ENCODE measurements at regions not wholly inside any gene's neighbourhood (a gene's known extent, or its start where the extent isn't known, plus 50 kb on each side); places are given as distances from the start of the nearest gene placed in this dataset.

DNA sequence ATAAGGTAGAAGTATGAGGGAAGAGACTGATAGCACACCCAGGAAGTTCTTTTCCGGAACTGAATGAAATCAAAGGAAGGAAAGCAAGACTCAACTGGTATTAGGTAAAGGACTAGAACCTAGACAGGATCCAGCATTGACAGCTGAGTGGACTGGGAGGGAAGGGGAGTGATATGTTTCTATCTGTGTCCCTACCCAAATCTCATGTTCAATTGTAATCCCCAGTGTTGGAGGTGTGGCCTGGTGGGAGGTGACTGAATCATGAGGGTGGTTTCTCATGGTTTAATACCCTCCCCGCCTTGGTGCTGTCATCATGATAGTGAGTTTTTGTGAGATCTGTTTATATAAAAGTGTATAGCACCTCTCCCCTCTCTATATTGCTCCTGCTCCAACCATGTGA is 415.9 kb upstream of the KCNMB2 start:
- Histone ChIP-seq H3K27me3 (no peaks in the 10 kb centered on the region), H3K27ac (no peak overlapping the region), H3K36me3 (no peaks in the 10 kb centered on the region), H3K9me3 (no peaks in the 10 kb centered on the region), H3K4me1 (no peaks in the 10 kb centered on the region), H3K4me3 (no peak overlapping the region)
- TF ChIP-seq, protein P1, sequence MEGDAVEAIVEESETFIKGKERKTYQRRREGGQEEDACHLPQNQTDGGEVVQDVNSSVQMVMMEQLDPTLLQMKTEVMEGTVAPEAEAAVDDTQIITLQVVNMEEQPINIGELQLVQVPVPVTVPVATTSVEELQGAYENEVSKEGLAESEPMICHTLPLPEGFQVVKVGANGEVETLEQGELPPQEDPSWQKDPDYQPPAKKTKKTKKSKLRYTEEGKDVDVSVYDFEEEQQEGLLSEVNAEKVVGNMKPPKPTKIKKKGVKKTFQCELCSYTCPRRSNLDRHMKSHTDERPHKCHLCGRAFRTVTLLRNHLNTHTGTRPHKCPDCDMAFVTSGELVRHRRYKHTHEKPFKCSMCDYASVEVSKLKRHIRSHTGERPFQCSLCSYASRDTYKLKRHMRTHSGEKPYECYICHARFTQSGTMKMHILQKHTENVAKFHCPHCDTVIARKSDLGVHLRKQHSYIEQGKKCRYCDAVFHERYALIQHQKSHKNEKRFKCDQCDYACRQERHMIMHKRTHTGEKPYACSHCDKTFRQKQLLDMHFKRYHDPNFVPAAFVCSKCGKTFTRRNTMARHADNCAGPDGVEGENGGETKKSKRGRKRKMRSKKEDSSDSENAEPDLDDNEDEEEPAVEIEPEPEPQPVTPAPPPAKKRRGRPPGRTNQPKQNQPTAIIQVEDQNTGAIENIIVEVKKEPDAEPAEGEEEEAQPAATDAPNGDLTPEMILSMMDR (IDR thresholded peaks at IDR 0.05): no peak
- 81 to 91% methylated on average over 2 of the region's 2 CpGs for WGBS, 2 donors
- DNase-seq: no peak
- ATAC-seq: no peak
- no peak for FAIRE-seq
- intact Hi-C loops (cut with DNase I): no loop called here

DNA sequence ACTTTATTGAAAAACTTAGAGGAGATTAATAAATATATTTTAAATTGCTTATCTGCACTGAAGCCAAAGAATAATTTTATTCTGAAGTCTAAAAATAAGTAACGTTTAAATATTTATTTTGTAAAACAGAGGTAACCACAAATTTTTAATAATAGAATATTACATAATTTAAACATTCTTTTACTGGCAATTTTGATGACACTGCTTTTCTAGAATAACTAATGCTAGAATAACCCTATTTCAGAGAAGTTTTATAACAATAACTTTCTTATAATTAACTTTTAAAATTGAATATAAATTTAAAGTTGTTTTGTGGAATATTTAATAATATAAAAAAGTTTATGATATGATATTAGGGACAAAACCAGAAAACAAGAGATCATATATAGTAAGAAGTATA is 409.6 kb upstream of the KCNMB2 start:
- H3K4me3 ChIP-seq: no peak overlapping the region
- ATAC-seq (no peak), FAIRE-seq (peak; percentile 91), DNase-seq (no peak)
- intact Hi-C loops (cut with DNase I): no loop called here
- no peak overlapping the region for H3K27ac ChIP-seq
- no peaks in the 10 kb centered on the region for H3K27me3 ChIP-seq
- no peaks in the 10 kb centered on the region for H3K36me3 ChIP-seq
- WGBS, 2 donors: 49 to 68% methylated on average over 1 of the region's 1 CpG
- no peaks in the 10 kb centered on the region for H3K4me1 ChIP-seq
- no peaks in the 10 kb centered on the region for H3K9me3 ChIP-seq
- TF ChIP-seq, protein P1 (IDR thresholded peaks at IDR 0.05): no peak

DNA sequence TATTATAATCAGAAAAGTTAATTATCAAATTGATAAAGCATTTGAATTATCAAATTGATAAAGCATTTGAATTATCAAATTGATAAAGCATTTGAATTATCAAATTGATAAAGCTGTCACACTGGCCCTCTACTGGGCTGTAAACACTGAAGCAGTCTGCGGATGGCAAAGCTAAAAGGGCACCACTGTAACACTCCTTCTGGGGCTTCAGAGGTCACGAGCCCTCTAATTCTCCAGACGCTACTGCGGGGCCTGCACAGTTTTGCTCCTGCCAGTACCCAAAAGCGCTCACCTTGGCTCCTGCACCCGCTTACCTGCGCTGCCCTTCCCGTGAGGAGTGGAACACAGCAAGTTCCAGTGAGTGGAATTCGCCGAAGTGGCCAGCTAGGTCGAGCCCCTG is 409.0 kb upstream of the KCNMB2 start:
- no peak for FAIRE-seq
- 89 to 95% methylated on average over 11 of the region's 11 CpGs for WGBS, 2 donors
- TF ChIP-seq, protein P1 (IDR thresholded peaks at IDR 0.05): no peak
- Histone ChIP-seq H3K36me3 (no peaks in the 10 kb centered on the region), H3K27me3 (no peaks in the 10 kb centered on the region), H3K4me1 (no peaks in the 10 kb centered on the region), H3K4me3 (no peak overlapping the region), H3K9me3 (no peaks in the 10 kb centered on the region), H3K27ac (no peak overlapping the region)
- ATAC-seq: no peak
- intact Hi-C loops (cut with DNase I): no loop called here
- no peak for DNase-seq

DNA sequence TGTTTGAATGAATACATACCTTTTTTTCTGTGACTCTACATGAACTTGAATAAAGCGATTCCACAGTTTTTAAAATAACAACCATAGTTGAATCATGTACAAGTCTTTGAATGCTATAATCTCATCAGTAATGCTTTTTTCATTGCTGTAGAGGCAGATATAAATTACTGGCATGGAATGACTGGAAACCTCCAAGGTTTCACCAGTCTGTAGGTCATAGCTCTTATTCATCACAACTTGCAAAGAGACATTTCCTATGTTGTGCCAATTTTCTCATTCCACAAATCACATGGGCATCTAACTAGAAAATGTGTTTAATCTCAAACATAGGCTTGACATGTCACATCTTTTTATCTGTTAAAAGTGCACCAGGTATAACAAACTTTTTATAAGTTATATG is 407.1 kb upstream of the KCNMB2 start:
- H3K36me3 ChIP-seq: no peaks in the 10 kb centered on the region
- H3K27me3 ChIP-seq: no peaks in the 10 kb centered on the region
- H3K27ac ChIP-seq: no peak overlapping the region
- FAIRE-seq (no peak), ATAC-seq (no peak), DNase-seq (no peak)
- WGBS, 2 donors: 95 to 100% methylated on average over 1 of the region's 1 CpG
- H3K4me1 ChIP-seq: no peaks in the 10 kb centered on the region
- H3K4me3 ChIP-seq: no peak overlapping the region
- intact Hi-C loops (cut with DNase I): no loop called here
- H3K9me3 ChIP-seq: no peaks in the 10 kb centered on the region
- TF ChIP-seq, protein P1 (IDR thresholded peaks at IDR 0.05): no peak

DNA sequence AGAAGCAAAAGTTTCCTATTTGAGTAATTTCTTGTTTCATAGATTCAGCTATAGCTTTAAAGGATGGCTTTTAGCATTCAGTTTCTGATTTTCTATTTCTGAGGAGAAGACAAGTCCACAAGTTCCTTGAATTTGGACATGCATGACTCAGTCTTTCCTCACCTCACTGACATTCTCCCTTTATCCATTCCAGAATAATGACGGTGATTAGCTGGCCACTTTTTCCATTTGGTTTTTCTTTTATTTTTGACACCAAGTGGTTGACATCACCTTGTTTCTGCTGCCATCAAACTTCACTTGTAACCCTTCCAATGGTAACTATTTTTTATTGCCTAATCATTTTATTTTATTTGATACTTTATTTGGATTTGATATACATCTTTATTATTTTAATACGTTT is 404.4 kb upstream of the KCNMB2 start:
- no peaks in the 10 kb centered on the region for H3K27me3 ChIP-seq
- ATAC-seq: no peak
- TF ChIP-seq, protein P1 (IDR thresholded peaks at IDR 0.05): no peak
- H3K27ac ChIP-seq: no peak overlapping the region
- 38 to 52% methylated on average over 2 of the region's 2 CpGs for WGBS, 2 donors
- intact Hi-C loops (cut with DNase I): no loop called here
- H3K4me1 ChIP-seq: no peaks in the 10 kb centered on the region
- no peaks in the 10 kb centered on the region for H3K36me3 ChIP-seq
- DNase-seq: no peak
- no peaks in the 10 kb centered on the region for H3K9me3 ChIP-seq
- FAIRE-seq: no peak
- no peak overlapping the region for H3K4me3 ChIP-seq

All from pancreas (tissue), 10 donors.